ENCODE measurements at regions not wholly inside any gene's neighbourhood (a gene's known extent, or its start where the extent isn't known, plus 50 kb on each side); places are given as distances from the start of the nearest gene placed in this dataset.

DNA sequence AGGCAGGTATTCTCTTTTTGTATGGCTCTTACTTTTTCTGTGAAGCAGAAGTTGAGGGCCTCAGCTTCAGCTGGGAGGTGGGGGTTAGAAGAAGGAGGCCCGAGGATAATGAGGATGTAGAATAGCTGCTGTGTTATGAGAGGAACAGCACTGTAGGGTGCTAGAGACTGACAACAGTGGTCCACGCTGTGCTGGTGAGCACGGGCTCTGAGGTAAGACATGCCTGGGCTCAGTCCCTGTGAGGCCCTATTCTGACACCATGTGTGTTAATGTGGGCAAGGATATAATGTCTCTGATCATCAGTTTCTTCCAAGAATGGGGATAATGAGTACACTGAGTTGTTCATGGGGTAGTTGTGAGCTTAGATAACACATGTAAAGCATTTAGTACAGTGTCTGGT is 55.3 kb upstream of the SFRP2 start:
- TF ChIP-seq NANOG (IDR thresholded peaks at IDR 0.05; ENCODE audit: borderline replicate concordance) (no peak), EZH2phosphoT487 (IDR thresholded peaks at IDR 0.05; ENCODE audit: unreplicated experiment) (no peak), POLR2AphosphoS5 (IDR thresholded peaks at IDR 0.05; ENCODE audit: low read depth) (no peak), EZH2 (IDR thresholded peaks at IDR 0.05; ENCODE audit: low read depth, unreplicated experiment) (no peak), JUNB (IDR thresholded peaks at IDR 0.05; ENCODE audit: unreplicated experiment) (no peak), CREB1 (CRISPR knock-in tag; IDR thresholded peaks at IDR 0.05; ENCODE audit: low read depth) (no peak), ZNF114 (CRISPR knock-in tag; IDR thresholded peaks at IDR 0.05) (no peak), ZNF331 (CRISPR knock-in tag; IDR thresholded peaks at IDR 0.05; ENCODE audit: low read depth) (no peak)
- TF ChIP-seq, protein P1, sequence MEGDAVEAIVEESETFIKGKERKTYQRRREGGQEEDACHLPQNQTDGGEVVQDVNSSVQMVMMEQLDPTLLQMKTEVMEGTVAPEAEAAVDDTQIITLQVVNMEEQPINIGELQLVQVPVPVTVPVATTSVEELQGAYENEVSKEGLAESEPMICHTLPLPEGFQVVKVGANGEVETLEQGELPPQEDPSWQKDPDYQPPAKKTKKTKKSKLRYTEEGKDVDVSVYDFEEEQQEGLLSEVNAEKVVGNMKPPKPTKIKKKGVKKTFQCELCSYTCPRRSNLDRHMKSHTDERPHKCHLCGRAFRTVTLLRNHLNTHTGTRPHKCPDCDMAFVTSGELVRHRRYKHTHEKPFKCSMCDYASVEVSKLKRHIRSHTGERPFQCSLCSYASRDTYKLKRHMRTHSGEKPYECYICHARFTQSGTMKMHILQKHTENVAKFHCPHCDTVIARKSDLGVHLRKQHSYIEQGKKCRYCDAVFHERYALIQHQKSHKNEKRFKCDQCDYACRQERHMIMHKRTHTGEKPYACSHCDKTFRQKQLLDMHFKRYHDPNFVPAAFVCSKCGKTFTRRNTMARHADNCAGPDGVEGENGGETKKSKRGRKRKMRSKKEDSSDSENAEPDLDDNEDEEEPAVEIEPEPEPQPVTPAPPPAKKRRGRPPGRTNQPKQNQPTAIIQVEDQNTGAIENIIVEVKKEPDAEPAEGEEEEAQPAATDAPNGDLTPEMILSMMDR (conservative IDR thresholded peaks at IDR 0.05; ENCODE audit: low read depth in 2 of 2), result no peak
- TF ChIP-seq, protein P2, sequence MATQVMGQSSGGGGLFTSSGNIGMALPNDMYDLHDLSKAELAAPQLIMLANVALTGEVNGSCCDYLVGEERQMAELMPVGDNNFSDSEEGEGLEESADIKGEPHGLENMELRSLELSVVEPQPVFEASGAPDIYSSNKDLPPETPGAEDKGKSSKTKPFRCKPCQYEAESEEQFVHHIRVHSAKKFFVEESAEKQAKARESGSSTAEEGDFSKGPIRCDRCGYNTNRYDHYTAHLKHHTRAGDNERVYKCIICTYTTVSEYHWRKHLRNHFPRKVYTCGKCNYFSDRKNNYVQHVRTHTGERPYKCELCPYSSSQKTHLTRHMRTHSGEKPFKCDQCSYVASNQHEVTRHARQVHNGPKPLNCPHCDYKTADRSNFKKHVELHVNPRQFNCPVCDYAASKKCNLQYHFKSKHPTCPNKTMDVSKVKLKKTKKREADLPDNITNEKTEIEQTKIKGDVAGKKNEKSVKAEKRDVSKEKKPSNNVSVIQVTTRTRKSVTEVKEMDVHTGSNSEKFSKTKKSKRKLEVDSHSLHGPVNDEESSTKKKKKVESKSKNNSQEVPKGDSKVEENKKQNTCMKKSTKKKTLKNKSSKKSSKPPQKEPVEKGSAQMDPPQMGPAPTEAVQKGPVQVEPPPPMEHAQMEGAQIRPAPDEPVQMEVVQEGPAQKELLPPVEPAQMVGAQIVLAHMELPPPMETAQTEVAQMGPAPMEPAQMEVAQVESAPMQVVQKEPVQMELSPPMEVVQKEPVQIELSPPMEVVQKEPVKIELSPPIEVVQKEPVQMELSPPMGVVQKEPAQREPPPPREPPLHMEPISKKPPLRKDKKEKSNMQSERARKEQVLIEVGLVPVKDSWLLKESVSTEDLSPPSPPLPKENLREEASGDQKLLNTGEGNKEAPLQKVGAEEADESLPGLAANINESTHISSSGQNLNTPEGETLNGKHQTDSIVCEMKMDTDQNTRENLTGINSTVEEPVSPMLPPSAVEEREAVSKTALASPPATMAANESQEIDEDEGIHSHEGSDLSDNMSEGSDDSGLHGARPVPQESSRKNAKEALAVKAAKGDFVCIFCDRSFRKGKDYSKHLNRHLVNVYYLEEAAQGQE (IDR thresholded peaks at IDR 0.05; ENCODE audit: unreplicated experiment), result no peak
- TF ChIP-seq, protein P3, sequence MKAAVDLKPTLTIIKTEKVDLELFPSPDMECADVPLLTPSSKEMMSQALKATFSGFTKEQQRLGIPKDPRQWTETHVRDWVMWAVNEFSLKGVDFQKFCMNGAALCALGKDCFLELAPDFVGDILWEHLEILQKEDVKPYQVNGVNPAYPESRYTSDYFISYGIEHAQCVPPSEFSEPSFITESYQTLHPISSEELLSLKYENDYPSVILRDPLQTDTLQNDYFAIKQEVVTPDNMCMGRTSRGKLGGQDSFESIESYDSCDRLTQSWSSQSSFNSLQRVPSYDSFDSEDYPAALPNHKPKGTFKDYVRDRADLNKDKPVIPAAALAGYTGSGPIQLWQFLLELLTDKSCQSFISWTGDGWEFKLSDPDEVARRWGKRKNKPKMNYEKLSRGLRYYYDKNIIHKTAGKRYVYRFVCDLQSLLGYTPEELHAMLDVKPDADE (IDR thresholded peaks at IDR 0.05), result no peak
